ENCODE measurements at regions not wholly inside any gene's neighbourhood (a gene's known extent, or its start where the extent isn't known, plus 50 kb on each side); places are given as distances from the start of the nearest gene placed in this dataset.

DNA sequence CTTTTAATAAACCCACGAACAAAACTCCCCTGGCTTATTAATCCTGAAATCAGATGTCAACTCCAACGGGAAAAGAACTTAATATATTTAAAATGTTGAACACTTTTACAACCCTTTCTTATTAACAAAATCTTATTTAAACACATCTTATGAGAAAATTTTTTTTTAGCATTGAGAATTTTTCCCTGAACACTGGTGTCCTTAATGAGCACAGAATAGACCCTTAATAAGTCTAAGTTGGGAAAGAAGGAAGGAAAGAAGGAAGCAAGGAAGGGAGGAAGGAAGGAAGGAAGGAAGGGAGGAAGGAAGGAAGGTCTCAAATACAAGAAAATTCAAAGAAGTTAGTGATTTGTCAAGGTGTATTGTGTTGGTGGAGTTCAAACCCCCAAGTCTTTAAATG is 129.2 kb upstream of the COL1A2 start:
- no peaks in the 10 kb centered on the region for H3K36me3 ChIP-seq (ENCODE audit: insufficient read depth, low read length)

GRCh38 chr7:94266238-94266644 is 128.5 kb upstream of the COL1A2 start:
- no peak overlapping the region for H3K4me2 ChIP-seq (ENCODE audit: low read length)
- no peaks in the 10 kb centered on the region for H3K9me2 ChIP-seq (ENCODE audit: insufficient read depth, low read length)
- no peaks in the 10 kb centered on the region for H4K20me1 ChIP-seq (ENCODE audit: insufficient read depth)
- no peak overlapping the region for H3K9ac ChIP-seq (ENCODE audit: low read length)
- H3K36me3 ChIP-seq (ENCODE audit: insufficient read depth, low read length), result no peaks in the 10 kb centered on the region
- no peaks in the 10 kb centered on the region for H3K9me3 ChIP-seq (ENCODE audit: low read length)
- H3F3A ChIP-seq (ENCODE audit: insufficient read depth, low read length, poor library complexity, severe bottlenecking), result no peaks in the 10 kb centered on the region
- H3K4me3 ChIP-seq (ENCODE audit: low read length), result no peak overlapping the region
- H2AFZ ChIP-seq (ENCODE audit: low read depth, low read length), result no peak overlapping the region
- H3K27me3 ChIP-seq (ENCODE audit: insufficient read depth, low read depth, low read length), result no peaks in the 10 kb centered on the region
- H3K27ac ChIP-seq (ENCODE audit: low read length), result peak overlapping the region; percentile 72
- no peaks in the 10 kb centered on the region for H3K79me2 ChIP-seq (replicated peaks; ENCODE audit: insufficient read depth, low read length)
- TF ChIP-seq TAF1 (IDR thresholded peaks at IDR 0.05; ENCODE audit: low read depth) (no peak), SMC3 (conservative IDR thresholded peaks at IDR 0.05; ENCODE audit: poor library complexity) (no peak), MXI1 (conservative IDR thresholded peaks at IDR 0.05; ENCODE audit: poor library complexity, severe bottlenecking) (no peak), CTCF (IDR thresholded peaks at IDR 0.05; ENCODE audit: poor library complexity, severe bottlenecking) (no peak), RAD21 (conservative IDR thresholded peaks at IDR 0.05) (no peak), EP300 (conservative IDR thresholded peaks at IDR 0.05; ENCODE audit: poor library complexity, severe bottlenecking) (no peak), EZH2 (IDR thresholded peaks at IDR 0.05; ENCODE audit: borderline replicate concordance, insufficient read depth, low read length, poor library complexity, severe bottlenecking) (no peak), POLR2AphosphoS5 (IDR thresholded peaks at IDR 0.05) (no peak)

More for the DNA sequence above, 129.2 kb upstream of the COL1A2 start:
- Histone ChIP-seq H3K9ac (ENCODE audit: low read length) (no peak overlapping the region), H2AFZ (ENCODE audit: low read depth, low read length) (no peak overlapping the region), H3K79me2 (replicated peaks; ENCODE audit: insufficient read depth, low read length) (no peaks in the 10 kb centered on the region), H3K27ac (ENCODE audit: low read length) (peak overlapping the region; percentile 72), H3K9me3 (ENCODE audit: low read length) (no peaks in the 10 kb centered on the region), H3K9me2 (ENCODE audit: insufficient read depth, low read length) (no peaks in the 10 kb centered on the region), H3F3A (ENCODE audit: insufficient read depth, low read length, poor library complexity, severe bottlenecking) (no peaks in the 10 kb centered on the region), H3K27me3 (ENCODE audit: insufficient read depth, low read depth, low read length) (no peaks in the 10 kb centered on the region), H3K4me3 (ENCODE audit: low read length) (peak overlapping the region; percentile 24), H4K20me1 (ENCODE audit: insufficient read depth) (no peaks in the 10 kb centered on the region), H3K4me2 (ENCODE audit: low read length) (no peak overlapping the region)
- no peak for TF ChIP-seq EP300 (conservative IDR thresholded peaks at IDR 0.05; ENCODE audit: poor library complexity, severe bottlenecking)
- TF ChIP-seq MXI1 (conservative IDR thresholded peaks at IDR 0.05; ENCODE audit: poor library complexity, severe bottlenecking), result no peak
- TF ChIP-seq POLR2AphosphoS5 (IDR thresholded peaks at IDR 0.05), result no peak
- no peak for TF ChIP-seq TAF1 (IDR thresholded peaks at IDR 0.05; ENCODE audit: low read depth)
- no peak for TF ChIP-seq SMC3 (conservative IDR thresholded peaks at IDR 0.05; ENCODE audit: poor library complexity)
- TF ChIP-seq REST (IDR thresholded peaks at IDR 0.05; ENCODE audit: borderline replicate concordance), result no peak
- no peak for TF ChIP-seq EZH2 (IDR thresholded peaks at IDR 0.05; ENCODE audit: borderline replicate concordance, insufficient read depth, low read length, poor library complexity, severe bottlenecking)
- TF ChIP-seq CTCF (IDR thresholded peaks at IDR 0.05; ENCODE audit: poor library complexity, severe bottlenecking), result no peak
- no peak for TF ChIP-seq RAD21 (conservative IDR thresholded peaks at IDR 0.05)
